Vagina (tissue), 2 donors: ENCODE measurements at regions not wholly inside any gene's neighbourhood (a gene's known extent, or its start where the extent isn't known, plus 50 kb on each side); places are given as distances from the start of the nearest gene placed in this dataset.

Experiments used
- DNase-seq, 2 donors: peaks; one replicate each; pipeline ENCODE4 v3.0.0-alpha.2; 2017; ENCODE audit errors: extremely low spot score in 2 of 2
- H3K27ac ChIP-seq: fragments of 200-600 bp; sonication (generic); one replicate; pipeline ENCODE4 v1.5.1; 2019
- H3K27me3 ChIP-seq: fragments of 200-600 bp; sonication (generic); one replicate; pipeline ENCODE4 v1.5.1; 2019
- H3K36me3 ChIP-seq, 2 donors: fragments of 200-600 bp; sonication (generic); one replicate each; pipeline ENCODE4 v1.5.1; 2017 to 2019
- H3K4me1 ChIP-seq: fragments of 200-600 bp; sonication (generic); one replicate; pipeline ENCODE4 v1.5.1; 2019
- H3K4me3 ChIP-seq, 2 donors: fragments of 200-600 bp; sonication (generic); 1 replicate in 1 of 2; 2 replicates in 1 of 2; pipeline ENCODE4 v1.5.1; 2016 to 2019
- H3K9me3 ChIP-seq: fragments of 200-600 bp; sonication (generic); one replicate; pipeline ENCODE4 v1.5.1; 2019
- POLR2A ChIP-seq, 2 donors: fragments of 450-650 bp; IDR thresholded peaks; one replicate each; pipeline ENCODE4 v1.6.1; 2017; ENCODE audit warnings: antibody characterized with exemption in 2 of 2, mild to moderate bottlenecking in 2 of 2, moderate library complexity in 2 of 2
- POLR2AphosphoS5 ChIP-seq, 2 donors: sonication (generic); formaldehyde crosslinking; IDR thresholded peaks; one replicate each; pipeline ENCODE4 v1.9.0; 2017; ENCODE audit warnings: antibody characterized with exemption in 2 of 2, mild to moderate bottlenecking in 2 of 2, low read depth in 1 of 2; ENCODE audit not compliant: insufficient read depth in 1 of 2
- intact Hi-C: fragments of 100-400 bp; cut with DNase I; formaldehyde crosslinking; loops from one replicate; pipeline ENCODE4 v1.15.1; 2023
- TF ChIP-seq, protein P1 (sequence below), 3 experiments: fragments of 450-650 bp in 2 of 3; fragments of 200-600 bp in 1 of 3; sonication (generic) in 1 of 3; IDR thresholded peaks; one replicate each; pipeline ENCODE4 v1.5.1; 2017 to 2019; ENCODE audit warnings: antibody characterized with exemption in 3 of 3, mild to moderate bottlenecking in 2 of 3, moderate library complexity in 2 of 3

DNA sequence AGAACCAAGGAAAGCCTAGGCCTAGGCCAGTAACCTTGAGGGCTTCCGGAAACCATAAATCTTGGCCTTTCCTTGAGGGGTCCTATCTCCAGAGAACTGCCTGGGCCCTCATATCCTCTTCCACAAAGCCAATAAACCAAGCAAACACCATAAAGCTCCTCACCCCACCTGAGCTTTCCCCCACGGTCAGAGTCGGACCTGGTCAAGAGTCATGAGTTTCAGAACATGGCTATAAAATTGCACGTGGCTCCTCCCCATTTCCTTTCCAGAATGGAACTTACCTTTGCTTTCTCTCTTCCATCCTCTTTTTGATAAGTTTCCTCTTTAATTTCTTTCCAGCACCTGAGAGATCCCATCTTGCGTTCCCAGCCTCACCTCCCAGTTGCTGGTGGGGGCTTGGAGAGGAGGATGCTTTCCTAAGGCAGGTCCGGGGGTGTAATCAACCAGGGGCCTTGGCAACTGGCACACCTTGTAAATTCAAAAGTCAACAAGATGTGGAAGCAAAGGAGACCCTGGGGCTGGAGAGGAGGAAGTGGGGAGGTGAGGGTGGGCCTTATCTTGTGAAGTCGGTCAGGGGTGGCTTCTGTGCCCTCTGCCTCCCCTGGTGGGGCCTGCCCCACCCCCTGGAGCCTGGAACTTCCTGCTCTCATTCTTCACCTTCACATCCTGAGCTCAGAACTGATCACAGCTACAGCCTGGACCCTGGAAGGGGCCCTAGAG, 259.9 kb downstream of the FOXD2 start:
- DNase-seq: no peak
- H3K36me3 ChIP-seq: no peaks in the 10 kb centered on the region
- no peaks in the 10 kb centered on the region for H3K4me1 ChIP-seq
- TF ChIP-seq, protein P1, sequence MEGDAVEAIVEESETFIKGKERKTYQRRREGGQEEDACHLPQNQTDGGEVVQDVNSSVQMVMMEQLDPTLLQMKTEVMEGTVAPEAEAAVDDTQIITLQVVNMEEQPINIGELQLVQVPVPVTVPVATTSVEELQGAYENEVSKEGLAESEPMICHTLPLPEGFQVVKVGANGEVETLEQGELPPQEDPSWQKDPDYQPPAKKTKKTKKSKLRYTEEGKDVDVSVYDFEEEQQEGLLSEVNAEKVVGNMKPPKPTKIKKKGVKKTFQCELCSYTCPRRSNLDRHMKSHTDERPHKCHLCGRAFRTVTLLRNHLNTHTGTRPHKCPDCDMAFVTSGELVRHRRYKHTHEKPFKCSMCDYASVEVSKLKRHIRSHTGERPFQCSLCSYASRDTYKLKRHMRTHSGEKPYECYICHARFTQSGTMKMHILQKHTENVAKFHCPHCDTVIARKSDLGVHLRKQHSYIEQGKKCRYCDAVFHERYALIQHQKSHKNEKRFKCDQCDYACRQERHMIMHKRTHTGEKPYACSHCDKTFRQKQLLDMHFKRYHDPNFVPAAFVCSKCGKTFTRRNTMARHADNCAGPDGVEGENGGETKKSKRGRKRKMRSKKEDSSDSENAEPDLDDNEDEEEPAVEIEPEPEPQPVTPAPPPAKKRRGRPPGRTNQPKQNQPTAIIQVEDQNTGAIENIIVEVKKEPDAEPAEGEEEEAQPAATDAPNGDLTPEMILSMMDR (IDR thresholded peaks at IDR 0.05): no peak
- TF ChIP-seq POLR2AphosphoS5 (IDR thresholded peaks at IDR 0.05; ENCODE audit: insufficient read depth in 1 of 2, low read depth in 1 of 2): no peak
- no peaks in the 10 kb centered on the region for H3K27me3 ChIP-seq
- no peak overlapping the region for H3K4me3 ChIP-seq
- no peaks in the 10 kb centered on the region for H3K9me3 ChIP-seq
- intact Hi-C loops: no loop called here
- no peak overlapping the region for H3K27ac ChIP-seq

DNA sequence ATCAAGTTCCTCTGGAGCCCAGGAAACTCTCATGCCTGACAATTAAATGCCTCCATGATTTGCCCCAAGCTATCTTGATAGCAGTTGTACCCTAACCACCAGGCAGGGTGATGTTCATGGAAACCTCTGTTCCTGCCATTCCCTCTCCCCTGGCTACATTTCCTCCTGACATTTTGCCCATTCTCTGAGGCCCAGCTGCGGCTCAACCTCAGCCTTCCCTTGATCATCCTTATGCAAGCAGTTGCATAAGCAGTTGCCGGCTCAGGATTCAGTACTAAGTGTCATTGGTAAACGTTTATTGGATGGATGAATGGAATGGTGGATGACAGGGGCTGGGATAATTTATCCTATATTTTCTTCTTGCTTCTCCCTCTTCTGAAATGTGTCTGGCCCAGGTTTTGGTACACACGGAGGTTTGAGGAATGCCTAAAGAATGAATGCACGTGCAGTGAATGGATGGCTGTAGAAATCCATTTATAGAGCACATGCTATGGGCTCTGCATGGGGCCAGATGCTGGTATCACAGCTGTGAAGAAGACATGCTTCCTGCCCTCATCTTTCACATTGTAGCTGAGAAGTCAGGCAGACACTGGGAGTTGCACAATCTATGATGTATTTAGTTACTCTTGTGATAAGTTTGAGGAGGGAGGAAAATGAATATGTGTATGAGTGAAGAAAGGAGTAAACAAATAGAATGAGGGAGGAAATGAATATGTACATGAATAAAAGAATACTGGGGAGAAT, 261.8 kb downstream of the FOXD2 start:
- H3K36me3 ChIP-seq: no peaks in the 10 kb centered on the region
- peaks cover 17% of the 10 kb centered on the region for H3K4me1 ChIP-seq
- no peak overlapping the region for H3K27ac ChIP-seq
- H3K4me3 ChIP-seq: no peak overlapping the region
- no peak for DNase-seq
- TF ChIP-seq POLR2AphosphoS5 (IDR thresholded peaks at IDR 0.05; ENCODE audit: insufficient read depth in 1 of 2, low read depth in 1 of 2) (no peak), POLR2A (IDR thresholded peaks at IDR 0.05) (no peak)
- TF ChIP-seq, protein P1 (IDR thresholded peaks at IDR 0.05): no peak
- intact Hi-C loops: loop anchor here (10.0 kb wide), 1 partner anchor 115 kb away; no protein-coding TSS in a partner anchor
- no peaks in the 10 kb centered on the region for H3K27me3 ChIP-seq
- H3K9me3 ChIP-seq: no peaks in the 10 kb centered on the region

DNA sequence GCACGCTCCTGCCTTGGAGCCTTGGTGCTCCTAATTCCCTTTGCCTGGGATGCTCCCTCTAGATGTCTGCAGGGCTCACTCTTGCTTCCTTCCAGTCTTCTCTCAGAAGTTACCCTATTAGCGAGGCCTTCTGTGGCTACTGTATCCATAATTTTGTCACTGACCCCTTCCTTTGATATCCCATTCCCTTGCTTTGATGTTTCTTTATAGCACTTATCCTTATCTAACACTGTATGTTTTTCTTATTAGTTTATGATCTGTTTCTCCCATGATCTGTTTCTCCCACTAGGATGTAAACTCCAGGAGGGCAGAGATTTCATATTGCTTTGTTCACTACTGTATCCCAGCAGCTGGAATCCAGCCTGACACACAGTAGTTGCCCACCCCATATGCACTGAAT, 263.4 kb downstream of the FOXD2 start:
- H3K27me3 ChIP-seq: no peaks in the 10 kb centered on the region
- DNase-seq: no peak
- H3K4me1 ChIP-seq: peaks cover 17% of the 10 kb centered on the region
- H3K4me3 ChIP-seq: no peak overlapping the region
- intact Hi-C loops: loop anchor here (10.0 kb wide), 1 partner anchor 116 kb away; no protein-coding TSS in a partner anchor
- H3K27ac ChIP-seq: no peak overlapping the region
- H3K36me3 ChIP-seq: no peaks in the 10 kb centered on the region
- H3K9me3 ChIP-seq: no peaks in the 10 kb centered on the region
- TF ChIP-seq POLR2AphosphoS5 (IDR thresholded peaks at IDR 0.05; ENCODE audit: insufficient read depth in 1 of 2, low read depth in 1 of 2) (no peak), POLR2A (IDR thresholded peaks at IDR 0.05) (no peak)
- TF ChIP-seq, protein P1 (IDR thresholded peaks at IDR 0.05): no peak

DNA sequence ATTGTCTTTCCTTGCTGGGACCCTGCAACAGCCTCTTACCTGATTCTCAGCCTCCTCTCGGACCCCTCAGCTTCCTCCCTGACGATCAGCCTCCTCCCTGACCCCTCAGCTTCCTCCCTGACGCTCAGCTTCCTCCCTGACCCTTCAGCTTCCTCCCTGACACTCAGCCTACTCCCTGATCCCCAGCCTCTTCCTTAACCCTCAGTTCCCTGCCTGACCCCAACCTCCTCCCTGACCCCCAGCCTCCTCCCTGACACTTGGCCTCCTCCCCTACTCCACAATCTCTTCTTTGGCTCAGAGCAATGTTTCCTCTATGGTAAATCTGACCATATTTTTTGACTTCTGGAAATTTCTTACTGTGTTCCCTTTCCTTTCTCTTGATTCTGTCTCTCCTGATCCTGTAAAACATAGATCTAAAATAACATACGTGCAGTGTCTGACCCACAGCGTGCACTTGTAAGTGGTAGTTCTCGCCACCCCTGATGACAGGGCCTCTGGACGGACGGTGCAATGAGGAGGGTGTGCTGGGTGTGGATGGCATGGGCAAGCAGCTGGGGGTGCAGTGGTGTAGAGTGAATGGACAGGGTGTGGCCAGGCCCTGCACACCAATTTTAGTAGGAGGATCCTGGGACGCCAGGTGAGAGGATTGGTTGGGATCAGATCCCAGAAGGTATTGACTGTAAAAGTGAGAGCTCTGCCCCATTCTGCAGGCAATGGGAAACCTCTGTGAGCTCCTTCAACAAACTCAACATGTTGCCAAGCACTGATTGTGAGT, 264.1 kb downstream of the FOXD2 start:
- Histone ChIP-seq H3K4me3 (no peak overlapping the region), H3K4me1 (peaks cover 17% of the 10 kb centered on the region), H3K9me3 (no peaks in the 10 kb centered on the region), H3K27me3 (no peaks in the 10 kb centered on the region), H3K36me3 (no peaks in the 10 kb centered on the region), H3K27ac (no peak overlapping the region)
- no peak for DNase-seq
- TF ChIP-seq POLR2AphosphoS5 (IDR thresholded peaks at IDR 0.05; ENCODE audit: insufficient read depth in 1 of 2, low read depth in 1 of 2): no peak
- no peak for TF ChIP-seq POLR2A (IDR thresholded peaks at IDR 0.05)
- TF ChIP-seq, protein P1 (IDR thresholded peaks at IDR 0.05): no peak
- intact Hi-C loops: loop anchor here (10.0 kb wide), 1 partner anchor 117 kb away; no protein-coding TSS in a partner anchor
